ENCODE measurements at regions not wholly inside any gene's neighbourhood (a gene's known extent, or its start where the extent isn't known, plus 50 kb on each side); places are given as distances from the start of the nearest gene placed in this dataset.

GRCh38 chr17:36792849-36793248 is 144.4 kb upstream of the LHX1 start (continued):
- TF ChIP-seq FOXK1 (CRISPR knock-in tag; IDR thresholded peaks at IDR 0.05) (no peak), ZNF317 (CRISPR knock-in tag; IDR thresholded peaks at IDR 0.05; ENCODE audit: borderline replicate concordance, low read depth) (no peak), E2F1 (CRISPR knock-in tag; IDR thresholded peaks at IDR 0.05) (no peak), ZNF671 (CRISPR knock-in tag; IDR thresholded peaks at IDR 0.05) (no peak), ZNF232 (CRISPR knock-in tag; IDR thresholded peaks at IDR 0.05) (no peak), EMX1 (CRISPR knock-in tag; IDR thresholded peaks at IDR 0.05) (no peak), E2F5 (CRISPR knock-in tag; IDR thresholded peaks at IDR 0.05) (no peak), JAZF1 (CRISPR knock-in tag; IDR thresholded peaks at IDR 0.05) (no peak), RELA (CRISPR knock-in tag; IDR thresholded peaks at IDR 0.05; ENCODE audit: borderline replicate concordance) (no peak), OVOL2 (CRISPR knock-in tag; IDR thresholded peaks at IDR 0.05; ENCODE audit: borderline replicate concordance) (no peak), FOXJ3 (CRISPR knock-in tag; IDR thresholded peaks at IDR 0.05; ENCODE audit: borderline replicate concordance) (no peak)

- Mint-ChIP-seq H3K27ac (no peak overlapping the region), H3K4me1 (peaks cover 19% of the 10 kb centered on the region), H3K36me3 (no peaks in the 10 kb centered on the region), H3K27me3 (ENCODE audit: low read depth) (no peaks in the 10 kb centered on the region; the same call in 1 of the 2 replicates), H3K9me3 (no peaks in the 10 kb centered on the region), H3K4me3 (no peak overlapping the region)
- no peak for DNase-seq (ENCODE audit: low spot score)
- ChIA-PET POLR2A (no interaction called here), CTCF (no interaction called here)
- ATAC-seq = no peak
- no peak for TF ChIP-seq JUN (CRISPR knock-in tag; IDR thresholded peaks at IDR 0.05)
- TF ChIP-seq GTF2I (CRISPR knock-in tag; conservative IDR thresholded peaks at IDR 0.05) = no peak
Measured at GRCh38 chr17:36793976-36794375, 143.3 kb upstream of the LHX1 start.

GRCh38 chr17:36807496-36808179 is 129.6 kb upstream of the LHX1 start:
- Mint-ChIP-seq H3K27me3 (ENCODE audit: low read depth) (peaks cover 59% of the 10 kb centered on the region), H3K36me3 (no peaks in the 10 kb centered on the region), H3K9me3 (no peaks in the 10 kb centered on the region), H3K4me3 (peak overlapping the region; percentile 69), H3K4me1 (peaks cover 30% of the 10 kb centered on the region), H3K27ac (no peak overlapping the region)
- POLR2A ChIA-PET = interaction anchor here (1.0 kb wide), 1 partner anchor 19 kb away, joined by 4 read pairs; no protein-coding TSS in a partner anchor
- peak; percentile 47 for DNase-seq (ENCODE audit: low spot score)
- TF ChIP-seq TEAD4 (CRISPR knock-in tag; IDR thresholded peaks at IDR 0.05) = no peak
- no peak for TF ChIP-seq GABPB1 (CRISPR knock-in tag; IDR thresholded peaks at IDR 0.05)
- TF ChIP-seq CTCF (IDR thresholded peaks at IDR 0.05) = no peak
- TF ChIP-seq KAT7 (CRISPR knock-in tag; IDR thresholded peaks at IDR 0.05; ENCODE audit: borderline replicate concordance) = 0 out of 2 replicates have a peak, but pooled peaks have one; percentile 55
- TF ChIP-seq CBFB (CRISPR knock-in tag; IDR thresholded peaks at IDR 0.05; ENCODE audit: low read depth) = 0 out of 2 replicates have a peak, but pooled peaks have one; percentile 58
- TF ChIP-seq MAX (CRISPR knock-in tag; IDR thresholded peaks at IDR 0.05) = no peak
- TF ChIP-seq ZNF121 (CRISPR knock-in tag; IDR thresholded peaks at IDR 0.05) = peak; percentile 74; the same call in 1 of the 2 replicates
- TF ChIP-seq IRF2 (CRISPR knock-in tag; IDR thresholded peaks at IDR 0.05; ENCODE audit: borderline replicate concordance, low read depth) = no peak
- TF ChIP-seq MYBL2 (CRISPR knock-in tag; IDR thresholded peaks at IDR 0.05) = no peak
- no peak for TF ChIP-seq E2F5 (CRISPR knock-in tag; IDR thresholded peaks at IDR 0.05)
- TF ChIP-seq PREB (CRISPR knock-in tag; IDR thresholded peaks at IDR 0.05; ENCODE audit: borderline replicate concordance) = no peak
- TF ChIP-seq FOXP4 (CRISPR knock-in tag; IDR thresholded peaks at IDR 0.05) = no peak
- no peak for TF ChIP-seq JUN (CRISPR knock-in tag; IDR thresholded peaks at IDR 0.05)
- ATAC-seq = peak; percentile 60
- CTCF ChIA-PET = interaction anchor here (0.9 to 1.4 kb wide), 3 partner anchors 16 to 131 kb away, joined by 3 read pairs; no protein-coding TSS in a partner anchor

All from WTC11 (cell line).